ENCODE measurements at regions not wholly inside any gene's neighbourhood (a gene's known extent, or its start where the extent isn't known, plus 50 kb on each side); places are given as distances from the start of the nearest gene placed in this dataset.

GRCh38 chr11:109043315-109043714 lies 378.4 kb downstream of the DDX10 start:
- ATAC-seq (no peak), DNase-seq (ENCODE audit: low read depth, low spot score) (no peak)
- ChIA-PET CTCF (no interaction called here), POLR2A (no interaction called here), RAD21 (ENCODE audit: low non-redundant PET in 1 of 2, low total read pairs in 2 of 2, uncharacterized antibody in 2 of 2, unreplicated experiment in 2 of 2) (no interaction called here)
- H3K9ac ChIP-seq (ENCODE audit: low read length): no peak overlapping the region
- H3K79me2 ChIP-seq (ENCODE audit: insufficient read depth, low read length): no peaks in the 10 kb centered on the region
- no peaks in the 10 kb centered on the region for H3K27me3 ChIP-seq (ENCODE audit: insufficient read depth, low read length)
- H4K20me1 ChIP-seq (ENCODE audit: insufficient read depth): no peaks in the 10 kb centered on the region
- H3K9me3 ChIP-seq (ENCODE audit: control insufficient read depth in 1 of 2, insufficient read depth in 1 of 2, low read depth in 1 of 2, low read length in 2 of 2): no peaks in the 10 kb centered on the region
- H3K4me3 ChIP-seq (replicated peaks in 1 of 2; ENCODE audit: low read depth in 1 of 2, low read length in 2 of 2): no peak overlapping the region
- no peak overlapping the region for H2AFZ ChIP-seq (ENCODE audit: low read depth, low read length, poor library complexity, severe bottlenecking)
- no peak for TF ChIP-seq CTCF (IDR thresholded peaks at IDR 0.05 in 2 of 3, conservative IDR thresholded peaks at IDR 0.05 in 1 of 3; ENCODE audit: borderline replicate concordance in 1 of 3, insufficient read depth in 1 of 3, low read depth in 2 of 3, low read length in 2 of 3)
- no peak for TF ChIP-seq EZH2 (IDR thresholded peaks at IDR 0.05)
- no peak for TF ChIP-seq TCF7L2 (IDR thresholded peaks at IDR 0.05; ENCODE audit: borderline replicate concordance, extremely low read depth, insufficient read depth, insufficient read length)
- TF ChIP-seq ZFX (IDR thresholded peaks at IDR 0.05): no peak
- TF ChIP-seq ZNF274 (IDR thresholded peaks at IDR 0.05; ENCODE audit: low read depth, low read length): no peak
- TF ChIP-seq EGR1 (IDR thresholded peaks at IDR 0.05; ENCODE audit: low read depth): no peak
- no peak for TF ChIP-seq SRF (IDR thresholded peaks at IDR 0.05; ENCODE audit: low read depth)
- TF ChIP-seq POLR2AphosphoS5 (IDR thresholded peaks at IDR 0.05; ENCODE audit: low read depth, low read length): no peak
- TF ChIP-seq CEBPB (IDR thresholded peaks at IDR 0.05; ENCODE audit: low read depth): no peak
- TF ChIP-seq SIN3A (IDR thresholded peaks at IDR 0.05; ENCODE audit: low read depth): no peak
- TF ChIP-seq ATF3 (IDR thresholded peaks at IDR 0.05): no peak
- TF ChIP-seq SP1 (IDR thresholded peaks at IDR 0.05; ENCODE audit: low read depth): no peak
- TF ChIP-seq RAD21 (IDR thresholded peaks at IDR 0.05; ENCODE audit: low read depth): no peak
- no peak for TF ChIP-seq YY1 (IDR thresholded peaks at IDR 0.05; ENCODE audit: extremely low read depth, insufficient replicate concordance, low read depth, low read length)
- no peak for TF ChIP-seq EZH2phosphoT487 (IDR thresholded peaks at IDR 0.05; ENCODE audit: borderline replicate concordance)
- TF ChIP-seq ZBTB33 (IDR thresholded peaks at IDR 0.05; ENCODE audit: extremely low read depth, insufficient replicate concordance, low read length): no peak
- no peaks in the 10 kb centered on the region for H3K4me1 ChIP-seq (ENCODE audit: control insufficient read depth in 1 of 2, insufficient read depth in 2 of 2, low read length in 2 of 2)
- H3K9me2 ChIP-seq (ENCODE audit: insufficient read depth): no peaks in the 10 kb centered on the region
- no peak overlapping the region for H3K27ac ChIP-seq (ENCODE audit: low read depth, low read length)
- intact Hi-C loops (cut with micrococcal nuclease): no loop called here
- no peak overlapping the region for H3K4me2 ChIP-seq (ENCODE audit: low read length)
- H3K36me3 ChIP-seq (ENCODE audit: control insufficient read depth in 1 of 2, insufficient read depth in 2 of 2, low read length in 2 of 2): no peaks in the 10 kb centered on the region
- no TSS peak for BruUV-seq (replicated peaks)
